CD4-positive, alpha-beta T cell treated with Interleukin-1 beta for 1 hour (primary cell): ENCODE measurements at regions not wholly inside any gene's neighbourhood (a gene's known extent, or its start where the extent isn't known, plus 50 kb on each side); places are given as distances from the start of the nearest gene placed in this dataset.

Source experiments
- DNase-seq, 2 donors: peaks; one replicate each; pipeline ENCODE4 v3.0.0-alpha.2; 2020 to 2022

GRCh38 chr5:167631191-167631590 lies 660.3 kb upstream of the WWC1 start:
- no peak for DNase-seq

GRCh38 chr5:167633114-167633513 lies 658.3 kb upstream of the WWC1 start:
- DNase-seq = no peak

- DNase-seq = no peak
Measured at GRCh38 chr5:167633931-167634341, 657.5 kb upstream of the WWC1 start.

GRCh38 chr5:167634432-167634831 lies 657.0 kb upstream of the WWC1 start:
- no peak for DNase-seq

GRCh38 chr5:167638816-167639215 lies 652.6 kb upstream of the WWC1 start:
- DNase-seq = no peak

GRCh38 chr5:167639273-167639672 lies 652.2 kb upstream of the WWC1 start:
- no peak for DNase-seq

GRCh38 chr5:167639766-167640165 lies 651.7 kb upstream of the WWC1 start:
- no peak for DNase-seq

- DNase-seq = no peak
Measured at GRCh38 chr5:167642181-167642580, 649.3 kb upstream of the WWC1 start.

- DNase-seq = no peak
Measured at GRCh38 chr5:167642779-167643517, 648.5 kb upstream of the WWC1 start.

GRCh38 chr5:167643631-167644280 lies 647.7 kb upstream of the WWC1 start:
- DNase-seq = no peak

GRCh38 chr5:167644619-167645018 lies 646.8 kb upstream of the WWC1 start:
- DNase-seq = no peak

GRCh38 chr5:167649471-167649870 lies 642.0 kb upstream of the WWC1 start:
- DNase-seq = no peak

- DNase-seq = no peak
Measured at GRCh38 chr5:167652690-167653089, 638.8 kb upstream of the WWC1 start.

GRCh38 chr5:167653645-167654106 lies 637.8 kb upstream of the WWC1 start:
- no peak for DNase-seq

GRCh38 chr5:167657016-167657415 lies 634.4 kb upstream of the WWC1 start:
- no peak for DNase-seq

GRCh38 chr5:167658889-167659288 lies 632.6 kb upstream of the WWC1 start:
- no peak for DNase-seq

GRCh38 chr5:167661605-167662004 lies 629.8 kb upstream of the WWC1 start:
- DNase-seq = no peak

GRCh38 chr5:167664222-167664804 lies 627.1 kb upstream of the WWC1 start:
- no peak for DNase-seq

- no peak for DNase-seq
Measured at GRCh38 chr5:167665841-167666375, 625.5 kb upstream of the WWC1 start.

GRCh38 chr5:167671176-167671575 lies 620.3 kb upstream of the WWC1 start:
- no peak for DNase-seq

GRCh38 chr5:167673942-167674341 lies 617.5 kb upstream of the WWC1 start:
- DNase-seq = no peak

GRCh38 chr5:167678481-167678880 lies 613.0 kb upstream of the WWC1 start:
- DNase-seq = no peak

- DNase-seq = no peak
Measured at GRCh38 chr5:167684251-167684650, 607.2 kb upstream of the WWC1 start.
